ELF-1 (cell line): ENCODE measurements at regions not wholly inside any gene's neighbourhood (a gene's known extent, or its start where the extent isn't known, plus 50 kb on each side); places are given as distances from the start of the nearest gene placed in this dataset.

Experiments used
- DNase-seq: peaks from one replicate; pipeline ENCODE4 v3.0.0-alpha.2; 2016; ENCODE audit warnings: low read depth, low spot score

DNA sequence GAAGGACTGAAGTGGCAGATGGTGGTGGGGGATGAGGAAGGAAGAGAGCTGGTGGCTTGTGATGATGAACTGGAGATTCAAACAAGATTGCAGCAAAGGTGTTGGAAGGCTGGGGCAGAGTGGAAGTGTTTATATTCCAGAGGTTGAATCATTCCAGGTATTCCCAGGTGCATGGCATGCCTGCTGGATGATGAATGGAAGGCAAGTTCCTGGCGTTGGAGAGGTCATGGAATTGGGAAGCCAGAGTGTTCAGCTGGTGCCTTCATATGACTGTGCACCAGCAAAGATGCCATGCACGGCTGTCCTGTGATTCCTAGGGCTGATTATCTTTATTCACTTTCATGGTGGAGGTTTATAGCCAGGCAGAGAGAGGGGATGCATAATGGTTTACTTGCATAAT, 135.8 kb upstream of the PUDP start:
- no peak for DNase-seq

DNA sequence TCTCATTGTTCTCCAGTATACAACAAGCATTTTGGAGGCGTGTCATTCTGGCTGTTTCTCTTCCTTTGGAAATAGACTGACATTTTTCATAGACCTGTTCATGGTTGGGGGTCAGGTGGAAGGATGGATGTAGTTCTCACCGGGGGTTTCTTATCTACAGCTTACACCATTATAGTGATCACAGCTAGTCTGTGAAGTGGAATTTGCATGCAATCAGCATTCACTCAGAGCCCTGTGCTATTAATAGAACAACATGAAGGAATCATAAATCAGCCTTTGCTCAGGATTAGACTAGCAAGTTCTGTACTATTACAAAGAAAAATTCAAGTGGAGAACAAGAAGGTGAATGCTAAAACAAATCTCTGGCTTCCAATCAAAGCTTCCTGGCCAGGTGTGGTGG, 132.6 kb upstream of the PUDP start:
- DNase-seq = no peak

DNA sequence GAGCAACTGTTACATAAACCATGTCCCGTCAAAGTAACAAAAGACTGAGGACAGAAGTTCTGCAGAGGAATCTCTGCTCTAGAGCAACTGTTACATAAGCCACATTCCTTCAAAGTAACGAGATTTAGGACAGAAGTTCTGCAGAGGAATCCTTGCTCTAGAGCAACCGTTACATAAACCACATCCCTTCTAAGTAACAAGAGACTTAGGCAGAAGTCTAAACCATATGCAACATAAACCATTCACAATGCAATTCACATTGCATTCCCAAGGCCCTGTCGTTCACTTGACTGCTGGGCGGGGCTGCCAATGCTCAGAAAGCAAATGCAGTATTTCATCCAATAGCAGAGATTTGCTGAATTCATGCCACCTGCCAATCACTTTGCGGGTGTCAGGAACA, 124.4 kb upstream of the PUDP start:
- no peak for DNase-seq

DNA sequence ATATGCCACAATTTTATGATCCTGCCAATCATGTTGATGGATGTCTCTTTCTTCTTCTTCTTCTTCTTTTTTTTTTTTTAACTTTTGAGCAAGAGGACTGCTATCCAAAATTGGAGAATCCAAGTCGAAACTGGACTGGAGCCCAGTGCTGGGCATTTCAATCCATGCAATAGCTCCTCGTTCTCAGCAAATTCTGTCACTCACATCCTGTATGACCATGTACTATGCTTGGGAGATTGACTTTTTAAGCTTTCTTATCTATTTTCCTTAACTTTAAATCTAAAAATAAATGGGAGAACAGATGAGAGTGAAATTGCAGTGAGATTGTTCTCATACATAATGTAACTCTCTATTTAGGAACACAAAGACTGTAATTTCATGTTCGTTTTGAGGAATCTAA, 123.0 kb upstream of the PUDP start:
- no peak for DNase-seq

DNA sequence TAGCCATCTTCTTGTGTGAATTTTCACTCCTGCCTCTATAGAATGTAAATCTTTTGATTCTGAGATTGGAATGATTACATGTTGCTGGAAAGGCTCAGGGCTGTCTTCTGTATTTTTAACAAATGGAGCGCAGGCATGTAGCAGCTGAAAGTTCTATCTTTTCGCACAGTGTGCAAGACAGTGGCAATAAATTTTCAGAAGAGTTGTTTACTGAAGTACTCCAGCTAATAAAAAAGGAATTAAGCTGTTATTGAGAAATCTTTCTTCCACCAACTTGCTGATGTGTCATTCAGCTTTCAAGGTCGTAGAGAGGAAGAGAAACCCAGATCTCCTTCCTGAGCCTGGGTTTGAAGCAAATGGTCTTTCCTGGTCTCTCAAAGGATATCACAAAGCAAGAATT, 122.0 kb upstream of the PUDP start:
- no peak for DNase-seq

DNA sequence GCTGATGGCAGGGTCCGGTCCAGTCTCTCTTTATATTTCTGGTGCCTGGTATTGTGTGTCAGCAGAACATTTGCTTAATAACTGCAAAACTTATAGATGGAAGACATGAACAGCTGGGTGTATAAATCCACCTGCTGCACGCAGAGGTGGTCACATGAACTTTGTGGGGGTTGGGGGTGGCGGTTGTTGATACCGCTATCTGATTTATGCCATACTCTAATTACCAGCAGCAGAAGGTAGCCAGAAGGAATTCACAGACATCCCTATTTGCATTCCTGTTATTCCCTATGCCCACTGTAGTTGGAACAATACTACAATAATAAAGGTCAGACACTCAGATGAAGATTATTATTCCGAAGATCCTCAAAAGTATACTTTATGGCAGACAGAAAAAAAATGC, 121.6 kb upstream of the PUDP start:
- no peak for DNase-seq

DNA sequence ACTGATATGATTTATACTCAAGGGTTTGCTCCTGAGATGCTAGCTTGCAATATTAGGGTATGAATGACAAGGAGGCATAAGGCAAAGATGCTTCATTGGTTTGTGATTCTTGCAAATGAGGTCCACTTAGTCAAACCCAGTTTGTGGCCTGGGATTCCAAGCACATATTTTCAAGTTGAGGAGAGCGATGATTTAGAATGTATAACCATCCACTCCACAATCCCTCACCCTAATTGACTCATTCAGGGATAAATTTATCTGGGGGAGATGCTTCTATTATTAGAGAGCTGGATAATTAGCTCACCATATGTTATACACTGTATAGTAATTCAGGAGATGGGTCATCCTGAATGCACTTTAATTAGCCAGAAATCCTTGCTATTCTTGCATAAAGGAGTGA, 118.3 kb upstream of the PUDP start:
- DNase-seq = no peak

DNA sequence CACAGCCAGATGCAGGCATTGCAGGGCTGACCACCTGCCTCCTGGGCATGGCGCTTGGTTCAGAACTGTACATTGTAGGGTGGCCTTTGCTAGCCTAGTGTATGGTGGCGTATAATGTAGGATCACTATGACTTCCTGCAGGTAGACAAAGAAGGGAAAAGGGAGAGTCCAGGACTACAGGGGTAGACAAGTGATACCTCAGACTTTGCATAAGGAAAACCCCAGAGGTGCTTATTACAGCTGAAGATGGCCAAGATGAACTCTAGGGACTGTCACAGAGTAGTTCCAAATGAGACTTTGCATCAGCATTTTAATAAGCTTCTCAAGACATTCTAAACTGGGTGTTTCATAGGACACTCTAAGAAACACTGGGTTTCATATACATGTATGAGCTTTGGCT, 116.4 kb upstream of the PUDP start:
- no peak for DNase-seq

DNA sequence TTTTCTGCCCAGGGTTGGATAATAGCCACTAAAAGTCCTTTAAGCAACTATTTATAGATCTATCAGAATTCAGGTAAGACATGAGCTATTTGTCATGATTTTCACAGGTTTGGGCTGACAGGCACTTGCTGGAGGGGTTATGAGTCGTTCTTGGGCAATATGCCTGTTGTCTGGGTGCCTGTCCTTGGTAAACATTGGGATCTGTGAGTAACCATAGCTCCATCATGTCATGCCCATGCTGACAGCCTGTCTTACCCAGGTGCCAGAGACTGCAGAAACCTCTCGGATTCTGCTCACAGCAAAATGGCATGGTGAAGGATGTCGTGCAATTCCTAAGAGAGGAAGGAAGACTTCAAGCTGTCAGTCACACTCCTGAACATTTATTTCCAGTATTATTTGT, 116.0 kb upstream of the PUDP start:
- DNase-seq = no peak

DNA sequence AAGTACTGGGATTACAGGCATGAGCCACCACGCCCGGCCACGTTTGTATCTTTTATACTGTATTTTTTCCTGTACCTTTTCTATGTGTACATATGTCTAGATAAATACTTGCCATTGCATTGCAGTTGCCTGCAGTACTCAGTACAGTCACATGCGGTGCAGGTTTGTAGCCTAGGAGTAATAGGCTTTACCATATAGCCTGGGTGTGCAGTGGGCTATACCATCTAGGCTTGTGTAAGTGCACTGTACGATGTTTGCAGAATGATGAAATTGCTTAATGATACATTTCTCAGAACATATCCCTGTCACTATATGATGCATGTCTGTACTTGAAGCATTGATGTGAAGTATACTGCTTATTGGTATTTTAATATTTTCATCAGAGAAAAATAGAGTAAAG, 115.4 kb upstream of the PUDP start:
- DNase-seq = no peak

DNA sequence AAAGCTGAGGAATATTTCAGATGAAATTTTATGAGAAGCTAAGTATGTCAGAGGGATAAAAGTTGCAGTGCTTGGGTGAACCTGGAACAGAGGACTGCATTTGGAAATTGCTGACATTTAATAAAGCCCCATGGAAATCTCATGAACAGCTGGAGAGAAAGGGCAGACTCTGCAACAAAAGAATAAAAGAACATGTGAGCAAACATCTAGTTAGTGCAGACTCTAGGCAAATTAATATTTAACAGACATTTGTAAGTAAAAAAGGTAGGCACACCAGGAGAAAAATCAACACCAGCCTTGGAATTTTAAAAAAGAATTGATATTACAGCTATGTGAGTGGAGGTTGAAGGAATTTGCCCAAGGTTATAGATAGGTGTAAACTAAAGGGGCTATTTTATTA, 114.6 kb upstream of the PUDP start:
- no peak for DNase-seq

DNA sequence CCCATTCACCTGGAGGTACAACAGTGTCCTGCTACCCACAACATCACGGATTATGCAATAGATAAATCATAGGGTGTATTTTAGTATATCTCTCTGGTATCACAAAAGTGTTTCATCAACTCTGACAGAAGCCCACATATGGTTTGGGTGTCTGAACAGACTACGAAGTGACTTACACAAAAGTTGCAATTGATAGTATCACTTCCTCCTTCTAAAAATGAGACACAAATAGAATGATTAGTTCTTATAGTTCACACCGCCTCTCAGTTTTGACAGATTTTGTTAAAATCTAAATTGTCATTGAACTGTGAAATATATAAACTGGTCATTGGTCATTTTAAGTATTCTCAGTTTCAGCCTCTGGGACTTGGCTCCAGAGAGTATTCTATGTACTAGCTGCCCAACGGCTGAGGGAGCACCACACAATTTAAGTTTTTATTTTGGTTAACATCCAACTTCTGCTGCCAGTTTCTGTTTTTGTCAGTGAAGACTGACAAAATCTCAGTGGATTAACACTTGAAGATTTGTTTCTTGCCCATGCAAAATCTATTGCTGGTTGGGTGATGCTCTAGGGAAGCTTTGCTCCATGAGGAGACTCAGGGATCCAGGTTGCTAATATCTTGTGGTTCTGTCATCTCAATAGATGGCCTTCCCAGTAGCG, 113.8 kb upstream of the PUDP start:
- no peak for DNase-seq

DNA sequence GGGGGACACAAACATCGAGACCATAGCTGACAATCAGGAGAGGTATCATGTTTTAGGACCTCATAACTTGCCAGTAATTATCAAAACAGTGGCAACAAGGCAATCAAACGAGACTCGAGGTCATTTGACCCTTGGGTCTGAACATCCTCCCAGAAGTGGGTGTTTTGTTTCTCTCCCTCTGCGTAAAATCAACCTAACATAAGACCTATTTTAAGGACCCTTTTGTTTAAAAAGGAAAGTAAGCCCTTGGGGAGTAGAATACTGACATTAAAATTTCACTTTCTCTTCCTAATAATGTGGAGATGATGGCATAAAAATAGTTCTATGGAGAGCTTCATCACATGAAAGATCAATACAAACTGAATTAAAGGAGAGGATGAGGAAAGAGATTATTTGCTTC, 106.2 kb upstream of the PUDP start:
- DNase-seq = no peak

DNA sequence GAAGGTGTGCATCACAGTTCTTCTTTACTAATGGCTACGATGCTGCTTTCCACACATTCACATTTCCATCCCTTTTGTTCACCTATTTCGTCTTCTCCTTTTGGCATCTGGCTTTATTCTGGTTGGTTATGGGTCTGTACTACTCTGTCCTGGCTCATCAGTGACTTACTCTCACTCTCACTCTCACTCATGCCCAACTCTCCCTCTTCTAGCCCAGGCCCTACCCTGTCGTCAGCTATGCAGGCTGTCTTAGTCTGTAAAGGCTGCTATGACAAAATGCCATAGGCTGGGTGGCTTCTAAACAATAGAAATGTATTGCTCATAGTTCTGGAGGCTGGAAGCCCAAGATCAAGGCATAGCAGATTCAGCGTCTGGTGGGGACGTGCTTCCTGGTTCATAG, 105.6 kb upstream of the PUDP start:
- no peak for DNase-seq

DNA sequence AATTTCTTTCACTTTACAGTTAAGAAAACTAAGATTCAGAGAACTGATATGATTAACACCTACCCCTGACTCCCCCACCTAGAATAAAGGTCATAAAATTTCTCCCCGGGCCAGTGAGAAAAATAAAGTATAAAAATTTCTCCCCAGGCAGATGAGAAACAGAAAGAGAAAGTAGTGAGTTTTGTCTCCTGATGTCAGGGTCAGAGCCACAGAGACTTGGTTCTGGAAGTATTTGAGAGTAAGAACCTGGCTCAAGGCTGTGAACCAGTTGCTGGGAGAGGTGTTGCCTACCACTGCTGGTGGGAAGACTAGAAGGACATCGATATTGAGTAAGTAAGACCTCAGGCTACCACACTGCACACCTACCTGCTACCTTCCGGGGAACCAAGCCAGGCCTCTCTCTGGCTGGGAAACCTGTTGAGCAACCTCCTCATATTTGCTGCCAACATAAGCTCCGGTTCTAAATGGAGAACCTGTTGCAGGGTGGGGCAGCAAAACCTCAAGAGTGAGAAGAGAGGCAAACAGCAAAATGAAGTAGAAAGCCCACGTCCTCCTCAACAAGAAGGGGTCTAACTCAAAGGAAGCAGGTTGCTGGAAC, 104.2 kb upstream of the PUDP start:
- DNase-seq = peak; percentile 69

DNA sequence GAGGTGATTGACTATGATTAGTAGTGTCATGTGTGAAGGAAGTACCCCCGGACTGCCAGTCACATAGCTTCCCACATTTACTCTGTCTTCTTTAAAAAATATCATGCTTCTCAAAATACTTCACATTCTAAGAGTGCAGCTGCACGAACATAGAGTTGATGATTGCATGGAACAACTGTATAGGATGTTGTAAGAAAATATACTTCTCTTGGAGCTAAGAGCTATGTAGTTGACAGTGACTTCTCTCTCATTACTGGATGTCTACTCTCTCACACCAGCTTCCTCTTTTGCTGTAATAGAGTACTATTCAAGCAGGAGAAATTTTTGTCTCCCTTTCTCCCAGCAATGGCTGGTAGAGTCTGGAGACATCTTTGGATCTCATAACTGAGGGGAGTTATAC, 99.4 kb upstream of the PUDP start:
- no peak for DNase-seq

DNA sequence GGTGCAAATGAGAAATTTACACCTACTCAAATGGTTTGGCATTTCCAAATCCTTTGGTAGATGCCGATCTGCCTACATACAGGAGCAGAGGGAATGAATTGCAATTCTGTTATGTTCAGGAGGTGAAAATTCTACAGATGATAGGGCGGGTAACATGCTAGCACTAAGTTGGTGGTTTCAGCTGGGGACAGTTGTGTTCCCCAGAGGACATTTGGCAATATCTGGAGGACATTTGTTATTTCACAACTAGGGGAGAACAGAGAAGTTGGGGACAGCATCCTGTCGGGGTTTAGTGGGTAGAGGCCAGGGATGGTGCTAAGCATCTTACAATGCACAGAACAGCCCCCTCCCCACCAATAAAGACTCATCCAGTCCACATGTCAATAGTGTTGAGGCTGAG, 96.5 kb upstream of the PUDP start:
- DNase-seq = no peak

DNA sequence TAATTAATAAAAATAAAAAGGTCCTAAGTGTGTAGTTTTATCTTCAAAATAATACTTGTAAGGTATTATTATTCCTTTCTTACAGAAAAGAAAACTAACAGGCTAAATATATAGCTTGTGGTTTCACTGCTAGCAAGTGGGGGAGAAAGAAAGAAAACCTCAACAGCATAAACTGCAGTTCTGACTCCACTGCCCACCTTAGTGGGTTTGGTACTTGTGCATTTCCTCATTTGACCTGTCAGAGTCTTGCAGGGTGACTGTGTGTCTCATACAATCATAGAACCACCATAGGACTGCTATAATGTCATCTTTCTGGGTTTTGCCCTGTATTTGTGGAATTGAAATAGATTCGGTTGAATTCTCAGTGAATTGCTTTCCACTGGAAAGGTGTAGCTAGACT, 94.7 kb upstream of the PUDP start:
- DNase-seq = no peak

DNA sequence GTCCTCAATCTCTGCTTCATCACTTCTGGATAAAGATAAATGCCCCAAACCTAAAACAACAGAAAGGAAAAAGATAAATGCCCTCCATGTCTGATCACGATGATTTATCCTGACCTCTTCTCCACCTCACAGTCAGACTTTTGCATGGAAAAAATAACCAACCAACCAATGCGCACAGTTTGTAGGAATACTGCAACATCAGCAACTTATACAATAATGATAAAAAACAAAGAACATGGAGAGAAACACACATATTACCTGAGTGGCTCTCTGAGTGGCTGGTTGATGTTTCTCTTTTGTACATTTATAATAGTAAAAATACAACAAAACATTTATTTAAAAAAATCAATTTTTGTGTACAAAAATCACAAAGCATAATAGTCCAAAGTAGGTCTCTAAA, 93.0 kb upstream of the PUDP start:
- DNase-seq = no peak

DNA sequence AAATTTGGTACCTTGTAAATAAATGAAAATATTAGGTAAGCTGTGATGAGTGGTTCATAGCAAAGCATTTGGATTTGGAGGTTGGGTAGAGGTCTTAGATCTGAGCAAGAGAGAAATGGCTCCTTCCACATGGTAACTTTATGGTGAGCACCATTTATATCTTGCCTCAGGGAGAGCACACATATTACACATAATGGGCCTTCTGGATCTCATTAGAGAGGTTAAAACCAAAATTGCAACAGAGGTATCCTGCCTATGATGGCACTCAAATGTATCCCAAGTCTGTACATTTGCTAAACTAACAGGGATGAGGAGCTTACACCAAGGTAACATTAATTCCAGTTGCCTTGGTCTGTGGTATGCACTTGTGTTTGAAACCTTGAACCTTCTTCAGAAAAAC, 87.1 kb upstream of the PUDP start:
- DNase-seq = no peak

DNA sequence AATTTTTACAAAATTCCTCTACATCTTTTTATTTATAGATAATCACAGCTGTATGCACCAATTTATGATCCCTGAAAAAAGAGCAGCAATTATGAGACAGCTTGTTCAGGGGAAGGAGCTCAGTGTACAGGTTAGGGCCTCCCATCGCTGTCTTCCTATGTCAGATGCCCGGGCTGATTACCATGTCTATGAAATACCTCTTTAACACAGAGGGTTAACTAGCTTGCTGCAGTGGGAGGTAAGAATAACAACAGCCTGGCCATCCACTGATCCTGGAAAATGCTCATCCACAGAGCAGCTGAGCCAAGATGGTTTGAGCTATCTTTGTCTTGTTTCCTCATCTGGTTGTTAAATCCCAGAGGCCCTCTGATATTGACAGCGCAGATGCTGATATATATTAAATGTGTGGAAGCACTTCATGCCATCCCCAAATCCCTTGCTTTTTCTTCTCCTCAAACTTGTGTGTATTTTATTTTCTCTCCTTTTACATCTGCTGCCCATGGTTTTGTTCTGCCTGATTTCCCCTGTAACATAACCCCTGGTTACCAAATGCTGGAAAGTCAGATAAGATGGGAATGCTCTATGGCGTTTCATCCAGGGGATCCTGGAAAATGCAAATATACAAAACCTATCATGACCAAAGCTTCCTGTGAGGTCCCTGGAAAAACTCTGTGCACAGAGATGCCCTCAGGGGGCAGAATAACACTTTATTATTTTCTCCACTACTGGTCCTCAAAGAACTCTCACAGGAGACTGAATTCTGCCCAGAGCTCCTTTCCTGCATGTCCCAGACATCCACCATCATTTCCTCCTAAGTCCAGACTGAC, 85.8 kb upstream of the PUDP start:
- DNase-seq = no peak

DNA sequence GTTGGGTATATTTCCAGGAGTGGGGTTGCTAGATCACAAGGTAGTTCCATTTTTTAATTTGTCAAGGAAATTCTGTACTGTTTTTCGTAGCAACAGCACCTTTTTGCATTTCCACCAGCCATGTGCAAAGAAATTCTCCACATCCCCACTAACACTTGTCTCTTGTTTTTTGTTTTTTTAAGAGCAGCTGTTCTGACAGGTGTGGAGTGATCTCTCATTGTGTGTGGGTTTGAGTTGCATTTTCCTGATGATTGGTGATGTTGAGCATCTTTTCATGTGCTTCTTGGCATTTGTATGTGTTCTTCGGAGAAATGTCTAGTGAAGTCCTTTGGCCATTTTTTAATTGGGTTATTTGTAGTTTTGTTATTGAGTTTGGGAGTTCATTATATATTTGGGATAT, 80.3 kb upstream of the PUDP start:
- DNase-seq = no peak

DNA sequence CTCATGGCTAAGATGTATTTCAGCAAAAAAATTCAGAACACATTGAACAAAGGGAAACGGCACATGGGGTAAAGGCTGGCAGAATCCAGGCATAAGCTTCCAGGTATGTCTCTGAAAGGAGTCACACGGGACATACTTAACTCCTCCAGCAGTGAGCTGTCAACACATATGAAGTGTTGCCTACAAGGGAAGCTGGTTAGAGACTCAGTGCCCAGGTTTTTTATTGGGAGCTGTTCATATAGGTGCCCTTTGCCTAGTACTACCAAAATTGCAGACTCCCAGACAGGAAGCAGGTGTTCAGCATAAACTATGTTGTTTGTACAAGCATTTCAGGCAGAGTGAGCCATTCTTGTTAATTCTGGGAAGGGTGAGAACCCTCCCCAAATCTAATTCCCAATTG, 77.4 kb upstream of the PUDP start:
- no peak for DNase-seq
